ENCODE measurements at regions not wholly inside any gene's neighbourhood (a gene's known extent, or its start where the extent isn't known, plus 50 kb on each side); places are given as distances from the start of the nearest gene placed in this dataset.

- no peak for FAIRE-seq
- ATAC-seq: no peak
- ChIA-PET CTCF (ENCODE audit: low intra/inter-chr PET ratio, low total read pairs) (no interaction called here), POLR2A (no interaction called here)
- in situ Hi-C loops (cut with HindIII; ENCODE audit: extremely low pct_ligation_motif_present, low pct_unique_long_range_greater_than_20kb) (no loop called here), intact Hi-C loops (cut with micrococcal nuclease; ENCODE audit: unreplicated experiment) (no loop called here)
- Histone ChIP-seq H3K4me2 (ENCODE audit: low read depth, low read length) (no peak overlapping the region), H3K4me1 (ENCODE audit: insufficient read depth, low read length) (no peaks in the 10 kb centered on the region), H3K36me3 (replicated peaks in 1 of 2; ENCODE audit: control insufficient read depth in 1 of 2, insufficient read depth in 2 of 2, low read length in 2 of 2) (no peaks in the 10 kb centered on the region), H3K9ac (ENCODE audit: insufficient read depth, low read depth, low read length) (no peak overlapping the region), H3K27me3 (ENCODE audit: control insufficient read depth in 1 of 2, insufficient read depth in 2 of 2, low read length in 2 of 2) (0 out of 5 replicates have a peak, but pooled peaks cover 0 to 4% of the 10 kb centered on the region in 2 experiments), H3K4me3 (replicated peaks in 1 of 3; ENCODE audit: insufficient read depth in 1 of 3, low read depth in 2 of 3, low read length in 3 of 3) (no peak overlapping the region), H2AFZ (ENCODE audit: low read length) (no peak overlapping the region), H3K9me3 (ENCODE audit: low read length) (no peaks in the 10 kb centered on the region), H3K27ac (ENCODE audit: extremely low read length, insufficient read depth, low read length) (no peak overlapping the region), H3K79me2 (ENCODE audit: insufficient read depth, low read length) (no peaks in the 10 kb centered on the region), H4K20me1 (ENCODE audit: insufficient read depth, low read length) (no peaks in the 10 kb centered on the region)
- 34% methylated on average over 5 of the region's 5 CpGs for WGBS (ENCODE audit: low lambda C conversion rate)
- no TSS peak for BruUV-seq (replicated peaks)
- TF ChIP-seq GMEB1 (CRISPR knock-in tag; IDR thresholded peaks at IDR 0.05; ENCODE audit: borderline replicate concordance): no peak
- no peak for TF ChIP-seq SNRNP70 (IDR thresholded peaks at IDR 0.05; ENCODE audit: low read depth, low read length)
- no peak for TF ChIP-seq TBL1XR1 (IDR thresholded peaks at IDR 0.05; ENCODE audit: borderline replicate concordance, low read length, partially characterized antibody)
- no peak for TF ChIP-seq ZNF281 (CRISPR knock-in tag; IDR thresholded peaks at IDR 0.05; ENCODE audit: borderline replicate concordance)
- TF ChIP-seq MBD4 (IDR thresholded peaks at IDR 0.05; ENCODE audit: borderline replicate concordance, low read length): no peak
- TF ChIP-seq ZNF563 (CRISPR knock-in tag; IDR thresholded peaks at IDR 0.05): no peak
- TF ChIP-seq AGO1 (IDR thresholded peaks at IDR 0.05; ENCODE audit: low read depth, low read length, poor library complexity, severe bottlenecking): no peak
- TF ChIP-seq ZUFSP (CRISPR knock-in tag; IDR thresholded peaks at IDR 0.05; ENCODE audit: borderline replicate concordance): no peak
- no peak for DNase-seq (ENCODE audit: low spot score)
These were observed 112.6 kb downstream of the SEC16B start for GRCh38 chr1:177857285-177857684.

All from HepG2 (cell line).